ENCODE measurements at regions not wholly inside any gene's neighbourhood (a gene's known extent, or its start where the extent isn't known, plus 50 kb on each side); places are given as distances from the start of the nearest gene placed in this dataset.

- DNase-seq (ENCODE audit: low read depth, low spot score) (no peak), FAIRE-seq (no peak)
- Histone ChIP-seq H2AFZ (ENCODE audit: control insufficient read depth, low read length) (no peak overlapping the region), H3K27ac (ENCODE audit: control insufficient read depth, insufficient read depth, low read length) (no peak overlapping the region), H3K27me3 (ENCODE audit: control insufficient read depth, extremely low read depth, insufficient read depth, low read length) (no peaks in the 10 kb centered on the region), H3K36me3 (ENCODE audit: control insufficient read depth in 2 of 2, extremely low read depth in 1 of 2, insufficient read depth in 2 of 2, low read length in 2 of 2) (no peaks in the 10 kb centered on the region), H3K4me2 (ENCODE audit: control insufficient read depth, extremely low read depth, insufficient read depth, low read depth, low read length) (no peak overlapping the region), H3K79me2 (ENCODE audit: control insufficient read depth, insufficient read depth, low read length) (no peaks in the 10 kb centered on the region), H3K9me1 (ENCODE audit: control insufficient read depth, extremely low read depth, insufficient read depth, low read length) (no peaks in the 10 kb centered on the region), H4K20me1 (ENCODE audit: control insufficient read depth, extremely low read depth, insufficient read depth, low read length) (no peaks in the 10 kb centered on the region), H3K4me3 (ENCODE audit: control insufficient read depth in 2 of 3, extremely low read depth in 1 of 3, insufficient read depth in 2 of 3, low read depth in 1 of 3, low read length in 3 of 3) (no peak overlapping the region), H3K4me1 (ENCODE audit: control insufficient read depth, extremely low read depth, insufficient read depth, low read length) (peaks cover 28% of the 10 kb centered on the region), H3K9me3 (ENCODE audit: control insufficient read depth, low read depth, low read length) (no peaks in the 10 kb centered on the region), H3K9ac (ENCODE audit: control insufficient read depth, extremely low read depth, insufficient read depth, low read length) (no peak overlapping the region)
- dilution Hi-C loops (cut with MboI; ENCODE audit: extremely low pct_ligation_motif_present, low sequenced_read_pairs): no loop called here
- TF ChIP-seq, protein P1, sequence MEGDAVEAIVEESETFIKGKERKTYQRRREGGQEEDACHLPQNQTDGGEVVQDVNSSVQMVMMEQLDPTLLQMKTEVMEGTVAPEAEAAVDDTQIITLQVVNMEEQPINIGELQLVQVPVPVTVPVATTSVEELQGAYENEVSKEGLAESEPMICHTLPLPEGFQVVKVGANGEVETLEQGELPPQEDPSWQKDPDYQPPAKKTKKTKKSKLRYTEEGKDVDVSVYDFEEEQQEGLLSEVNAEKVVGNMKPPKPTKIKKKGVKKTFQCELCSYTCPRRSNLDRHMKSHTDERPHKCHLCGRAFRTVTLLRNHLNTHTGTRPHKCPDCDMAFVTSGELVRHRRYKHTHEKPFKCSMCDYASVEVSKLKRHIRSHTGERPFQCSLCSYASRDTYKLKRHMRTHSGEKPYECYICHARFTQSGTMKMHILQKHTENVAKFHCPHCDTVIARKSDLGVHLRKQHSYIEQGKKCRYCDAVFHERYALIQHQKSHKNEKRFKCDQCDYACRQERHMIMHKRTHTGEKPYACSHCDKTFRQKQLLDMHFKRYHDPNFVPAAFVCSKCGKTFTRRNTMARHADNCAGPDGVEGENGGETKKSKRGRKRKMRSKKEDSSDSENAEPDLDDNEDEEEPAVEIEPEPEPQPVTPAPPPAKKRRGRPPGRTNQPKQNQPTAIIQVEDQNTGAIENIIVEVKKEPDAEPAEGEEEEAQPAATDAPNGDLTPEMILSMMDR (optimal IDR thresholded peaks at IDR 0.05 in 1 of 3, IDR thresholded peaks at IDR 0.05 in 1 of 3, conservative IDR thresholded peaks at IDR 0.05 in 1 of 3; ENCODE audit: extremely low read depth in 1 of 3, insufficient read depth in 2 of 3, low read length in 3 of 3): no peak
- TF ChIP-seq EZH2 (IDR thresholded peaks at IDR 0.05; ENCODE audit: low read length): no peak
These were observed 249.8 kb downstream of the PTEN start for GRCh38 chr10:88113232-88113631.

DNA sequence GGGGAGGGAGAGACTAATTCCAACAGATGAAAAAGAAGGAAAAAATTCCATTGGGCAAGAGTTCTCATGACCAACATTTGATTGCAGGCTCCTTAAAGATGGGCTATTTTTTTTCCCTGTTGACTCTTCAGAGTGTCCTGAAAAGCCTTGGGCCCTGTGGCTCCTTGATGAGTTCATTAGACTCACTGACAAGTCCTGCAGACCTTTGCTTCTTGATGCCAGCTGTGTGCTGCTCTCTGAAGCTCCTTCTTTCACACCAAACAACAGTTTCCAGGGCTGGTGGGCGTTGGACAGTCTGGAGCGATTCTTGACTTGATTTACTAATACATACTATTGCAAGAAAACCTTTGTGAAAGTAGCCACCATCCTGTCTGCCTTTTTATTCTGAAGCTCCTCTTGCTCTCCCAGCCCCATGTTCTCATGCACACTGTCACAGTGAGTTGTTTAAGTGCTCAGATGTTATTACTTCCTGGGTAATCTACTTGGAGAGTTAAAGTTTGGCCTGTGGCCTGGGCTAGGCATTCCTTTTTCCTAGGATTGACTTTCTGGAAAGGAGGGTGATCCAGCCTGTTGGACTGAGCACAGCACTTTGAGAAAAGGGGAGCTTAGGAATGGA, 250.3 kb downstream of the PTEN start:
- Histone ChIP-seq H3K9me3 (ENCODE audit: control insufficient read depth, low read depth, low read length) (no peaks in the 10 kb centered on the region), H3K9me1 (ENCODE audit: control insufficient read depth, extremely low read depth, insufficient read depth, low read length) (no peaks in the 10 kb centered on the region), H3K4me2 (ENCODE audit: control insufficient read depth, extremely low read depth, insufficient read depth, low read depth, low read length) (no peak overlapping the region), H4K20me1 (ENCODE audit: control insufficient read depth, extremely low read depth, insufficient read depth, low read length) (no peaks in the 10 kb centered on the region), H3K36me3 (ENCODE audit: control insufficient read depth in 2 of 2, extremely low read depth in 1 of 2, insufficient read depth in 2 of 2, low read length in 2 of 2) (no peaks in the 10 kb centered on the region), H3K4me1 (ENCODE audit: control insufficient read depth, extremely low read depth, insufficient read depth, low read length) (peaks cover 28% of the 10 kb centered on the region), H3K27me3 (ENCODE audit: control insufficient read depth, extremely low read depth, insufficient read depth, low read length) (no peaks in the 10 kb centered on the region), H2AFZ (ENCODE audit: control insufficient read depth, low read length) (no peak overlapping the region), H3K9ac (ENCODE audit: control insufficient read depth, extremely low read depth, insufficient read depth, low read length) (no peak overlapping the region), H3K79me2 (ENCODE audit: control insufficient read depth, insufficient read depth, low read length) (no peaks in the 10 kb centered on the region), H3K4me3 (ENCODE audit: control insufficient read depth in 2 of 3, extremely low read depth in 1 of 3, insufficient read depth in 2 of 3, low read depth in 1 of 3, low read length in 3 of 3) (no peak overlapping the region), H3K27ac (ENCODE audit: control insufficient read depth, insufficient read depth, low read length) (no peak overlapping the region)
- TF ChIP-seq, protein P1 (optimal IDR thresholded peaks at IDR 0.05 in 1 of 3, IDR thresholded peaks at IDR 0.05 in 1 of 3, conservative IDR thresholded peaks at IDR 0.05 in 1 of 3; ENCODE audit: extremely low read depth in 1 of 3, insufficient read depth in 2 of 3, low read length in 3 of 3): no peak
- no peak for TF ChIP-seq EZH2 (IDR thresholded peaks at IDR 0.05; ENCODE audit: low read length)
- dilution Hi-C loops (cut with MboI; ENCODE audit: extremely low pct_ligation_motif_present, low sequenced_read_pairs): no loop called here
- FAIRE-seq (no peak), DNase-seq (ENCODE audit: low read depth, low spot score) (no peak)
